Urinary bladder (tissue), 3 donors: ENCODE measurements at regions not wholly inside any gene's neighbourhood (a gene's known extent, or its start where the extent isn't known, plus 50 kb on each side); places are given as distances from the start of the nearest gene placed in this dataset.
"Not testable (repeated sequence)": the region's sequence is repeated elsewhere in the genome, so short reads cannot be mapped to it uniquely, and the experiment has no call there.

Source experiments
- DNase-seq: peaks from one replicate; pipeline ENCODE4 v3.0.0-alpha.2; 2015; ENCODE audit errors: extremely low spot score
- H3K27ac ChIP-seq: one replicate; pipeline ENCODE4 v1.5.1; 2013; ENCODE audit warnings: low read depth, mild to moderate bottlenecking, moderate library complexity
- H3K36me3 ChIP-seq: one replicate; pipeline ENCODE4 v1.6.1; 2013; ENCODE audit warnings: mild to moderate bottlenecking, moderate library complexity; ENCODE audit not compliant: insufficient read depth
- H3K4me1 ChIP-seq: one replicate; pipeline ENCODE4 v1.6.1; 2013; ENCODE audit warnings: mild to moderate bottlenecking, moderate library complexity; ENCODE audit not compliant: insufficient read depth
- H3K4me3 ChIP-seq: one replicate; pipeline ENCODE4 v1.5.1; 2013; ENCODE audit warnings: low read depth, low read length
- WGBS: extraction: QIAGEN DNeasy Blood & Tissue Kit; methylation state at CpG from one replicate; pipeline ENCODE4 v1.1.7; 2013; 5-methylcytosine and 5-hydroxymethylcytosine counted together
- donor health status: healthy with polysubstance abuse.
- donor health status: healthy.

- H3K4me1 ChIP-seq, result no peaks in the 10 kb centered on the region
- H3K27ac ChIP-seq, result no peak overlapping the region
- DNase-seq, result no peak
- H3K4me3 ChIP-seq, result no peak overlapping the region
- WGBS, result 97% methylated on average over 7 of the region's 7 CpGs
- H3K36me3 ChIP-seq, result no peaks in the 10 kb centered on the region
These were observed 128.8 kb downstream of the ATPSCKMT start for GRCh38 chr5:10120934-10121333.

GRCh38 chr5:10118150-10118549 is 131.5 kb downstream of the ATPSCKMT start:
- no peaks in the 10 kb centered on the region for H3K36me3 ChIP-seq
- peak; percentile 13 for DNase-seq
- H3K4me3 ChIP-seq, result no peak overlapping the region
- no peaks in the 10 kb centered on the region for H3K4me1 ChIP-seq
- H3K27ac ChIP-seq, result no peak overlapping the region

- no peak overlapping the region for H3K27ac ChIP-seq
- DNase-seq, result no peak
- H3K4me3 ChIP-seq, result no peak overlapping the region
These were observed 133.1 kb downstream of the ATPSCKMT start for GRCh38 chr5:10116594-10116993.

GRCh38 chr5:10115669-10116068 is 134.0 kb downstream of the ATPSCKMT start:
- Histone ChIP-seq H3K4me1 (no peaks in the 10 kb centered on the region), H3K36me3 (no peaks in the 10 kb centered on the region), H3K4me3 (no peak overlapping the region), H3K27ac (no peak overlapping the region)
- 98% methylated on average over 4 of the region's 4 CpGs for WGBS
- no peak for DNase-seq

More at GRCh38 chr5:10116594-10116993, 133.1 kb downstream of the ATPSCKMT start:
- Histone ChIP-seq H3K4me1 (no peaks in the 10 kb centered on the region), H3K36me3 (no peaks in the 10 kb centered on the region)

GRCh38 chr5:10111571-10111970 is 138.1 kb downstream of the ATPSCKMT start:
- Histone ChIP-seq H3K4me1 (no peaks in the 10 kb centered on the region), H3K27ac (no peak overlapping the region), H3K4me3 (no peak overlapping the region), H3K36me3 (no peaks in the 10 kb centered on the region)
- DNase-seq, result no peak
- 49% methylated on average over 7 of the region's 7 CpGs for WGBS

- Histone ChIP-seq H3K36me3 (no peaks in the 10 kb centered on the region), H3K4me1 (no peaks in the 10 kb centered on the region), H3K4me3 (no peak overlapping the region), H3K27ac (no peak overlapping the region)
- 88% methylated on average over 10 of the region's 10 CpGs for WGBS
- DNase-seq, result no peak
These were observed 139.5 kb downstream of the ATPSCKMT start for GRCh38 chr5:10110228-10110627.

- Histone ChIP-seq H3K36me3 (no peaks in the 10 kb centered on the region), H3K27ac (no peak overlapping the region), H3K4me3 (no peak overlapping the region), H3K4me1 (no peaks in the 10 kb centered on the region)
- DNase-seq, result no peak
- WGBS, result 73% methylated on average over 7 of the region's 7 CpGs
These were observed 140.4 kb downstream of the ATPSCKMT start for GRCh38 chr5:10109299-10109698.

- Histone ChIP-seq H3K27ac (no peak overlapping the region), H3K4me3 (no peak overlapping the region), H3K4me1 (no peaks in the 10 kb centered on the region), H3K36me3 (no peaks in the 10 kb centered on the region)
- no peak for DNase-seq
- 91% methylated on average over 1 of the region's 1 CpG for WGBS
These were observed 142.9 kb downstream of the ATPSCKMT start for GRCh38 chr5:10106806-10107205.

GRCh38 chr5:10106285-10106684 is 143.4 kb downstream of the ATPSCKMT start:
- no peaks in the 10 kb centered on the region for H3K36me3 ChIP-seq
- H3K27ac ChIP-seq, result no peak overlapping the region
- no peak overlapping the region for H3K4me3 ChIP-seq
- H3K4me1 ChIP-seq, result no peaks in the 10 kb centered on the region
- 96% methylated on average over 2 of the region's 2 CpGs for WGBS
- DNase-seq, result no peak

- Histone ChIP-seq H3K4me1 (no peaks in the 10 kb centered on the region), H3K36me3 (no peaks in the 10 kb centered on the region), H3K27ac (no peak overlapping the region), H3K4me3 (no peak overlapping the region)
- no peak for DNase-seq
- 67% methylated on average over 9 of the region's 9 CpGs for WGBS
These were observed 146.8 kb downstream of the ATPSCKMT start for GRCh38 chr5:10102706-10103497.

- H3K27ac ChIP-seq, H3K4me3 ChIP-seq, H3K4me1 ChIP-seq, H3K36me3 ChIP-seq, DNase-seq: not testable (repeated sequence)
- WGBS, result 87% methylated on average over 7 of the region's 7 CpGs
These were observed 147.5 kb downstream of the ATPSCKMT start for GRCh38 chr5:10102235-10102634.

GRCh38 chr5:10099548-10099947 is 150.1 kb downstream of the ATPSCKMT start:
- Histone ChIP-seq H3K36me3 (no peaks in the 10 kb centered on the region), H3K27ac (no peak overlapping the region), H3K4me3 (no peak overlapping the region), H3K4me1 (no peaks in the 10 kb centered on the region)
- WGBS, result 84% methylated on average over 2 of the region's 2 CpGs
- DNase-seq, result no peak

- no peak for DNase-seq
- WGBS, result 68% methylated on average over 4 of the region's 4 CpGs
- no peaks in the 10 kb centered on the region for H3K36me3 ChIP-seq
- no peak overlapping the region for H3K4me3 ChIP-seq
- H3K27ac ChIP-seq, result no peak overlapping the region
- no peaks in the 10 kb centered on the region for H3K4me1 ChIP-seq
These were observed 158.0 kb downstream of the ATPSCKMT start for GRCh38 chr5:10091701-10092100.

GRCh38 chr5:10090074-10090473 is 159.6 kb downstream of the ATPSCKMT start:
- no peak overlapping the region for H3K4me3 ChIP-seq
- DNase-seq, result no peak
- no peaks in the 10 kb centered on the region for H3K36me3 ChIP-seq
- H3K4me1 ChIP-seq, result no peaks in the 10 kb centered on the region
- no peak overlapping the region for H3K27ac ChIP-seq
- whole genome bisulfite sequencing, result 75% methylated on average over 2 of the region's 2 CpGs

- Histone ChIP-seq H3K36me3 (no peaks in the 10 kb centered on the region), H3K27ac (no peak overlapping the region), H3K4me3 (no peak overlapping the region), H3K4me1 (no peaks in the 10 kb centered on the region)
- WGBS, result 82% methylated on average over 5 of the region's 5 CpGs
- DNase-seq, result no peak
These were observed 164.5 kb downstream of the ATPSCKMT start for GRCh38 chr5:10085185-10085584.
